ENCODE measurements at regions not wholly inside any gene's neighbourhood (a gene's known extent, or its start where the extent isn't known, plus 50 kb on each side); places are given as distances from the start of the nearest gene placed in this dataset.

GRCh38 chr6:74551896-74552295, 654.0 kb downstream of the COL12A1 start (continued):
- no peak for TF ChIP-seq DMTF1 (CRISPR knock-in tag; IDR thresholded peaks at IDR 0.05)
- no peak for TF ChIP-seq ZBTB7A (CRISPR knock-in tag; IDR thresholded peaks at IDR 0.05)
- no peak for TF ChIP-seq NPAS2 (CRISPR knock-in tag; IDR thresholded peaks at IDR 0.05; ENCODE audit: borderline replicate concordance)
- no peak for TF ChIP-seq ZNF770 (CRISPR knock-in tag; IDR thresholded peaks at IDR 0.05)
- no peak for TF ChIP-seq SMAD1 (CRISPR knock-in tag; IDR thresholded peaks at IDR 0.05; ENCODE audit: borderline replicate concordance, low read depth)
- TF ChIP-seq ZNF354B (CRISPR knock-in tag; IDR thresholded peaks at IDR 0.05) = no peak
- no peak for TF ChIP-seq ZNF570 (CRISPR knock-in tag; IDR thresholded peaks at IDR 0.05; ENCODE audit: borderline replicate concordance)

GRCh38 chr6:74550821-74551220, 655.0 kb downstream of the COL12A1 start:
- Histone ChIP-seq H3K27me3 (ENCODE audit: control insufficient read depth in 1 of 2, insufficient read depth in 2 of 2, low read length in 2 of 2) (no peaks in the 10 kb centered on the region), H2AFZ (ENCODE audit: low read length) (no peak overlapping the region), H3K79me2 (ENCODE audit: insufficient read depth, low read length) (no peaks in the 10 kb centered on the region), H3K27ac (ENCODE audit: extremely low read length, insufficient read depth, low read length) (no peak overlapping the region), H3K4me3 (replicated peaks in 1 of 3; ENCODE audit: insufficient read depth in 1 of 3, low read depth in 2 of 3, low read length in 3 of 3) (no peak overlapping the region), H3K36me3 (replicated peaks in 1 of 2; ENCODE audit: control insufficient read depth in 1 of 2, insufficient read depth in 2 of 2, low read length in 2 of 2) (no peaks in the 10 kb centered on the region), H3K9ac (ENCODE audit: insufficient read depth, low read depth, low read length) (no peak overlapping the region), H4K20me1 (ENCODE audit: insufficient read depth, low read length) (no peaks in the 10 kb centered on the region), H3K4me2 (ENCODE audit: low read depth, low read length) (no peak overlapping the region), H3K9me3 (ENCODE audit: low read length) (no peaks in the 10 kb centered on the region), H3K4me1 (ENCODE audit: insufficient read depth, low read length) (no peaks in the 10 kb centered on the region)
- intact Hi-C loops (cut with micrococcal nuclease; ENCODE audit: unreplicated experiment) = no loop called here
- FAIRE-seq (no peak), DNase-seq (ENCODE audit: low spot score) (no peak), ATAC-seq (no peak)
- in situ Hi-C loops (cut with HindIII; ENCODE audit: extremely low pct_ligation_motif_present, low pct_unique_long_range_greater_than_20kb) = loop anchor here (25.0 kb wide), 1 partner anchor 114 kb away; no protein-coding TSS in a partner anchor
- CTCF ChIA-PET (ENCODE audit: low intra/inter-chr PET ratio, low total read pairs) = no interaction called here
- POLR2A ChIA-PET = no interaction called here
- BruUV-seq (replicated peaks) = no TSS peak
- 44% methylated on average over 5 of the region's 6 CpGs for WGBS (ENCODE audit: low lambda C conversion rate)
- TF ChIP-seq POLR2G (IDR thresholded peaks at IDR 0.05; ENCODE audit: low read depth, low read length) = no peak
- TF ChIP-seq KLF16 (CRISPR knock-in tag; IDR thresholded peaks at IDR 0.05) = no peak
- no peak for TF ChIP-seq E2F5 (CRISPR knock-in tag; conservative IDR thresholded peaks at IDR 0.05)
- TF ChIP-seq ZFP36L2 (CRISPR knock-in tag; IDR thresholded peaks at IDR 0.05) = no peak
- no peak for TF ChIP-seq NFYC (CRISPR knock-in tag; IDR thresholded peaks at IDR 0.05)

All from HepG2 (cell line).